ENCODE measurements at regions not wholly inside any gene's neighbourhood (a gene's known extent, or its start where the extent isn't known, plus 50 kb on each side); places are given as distances from the start of the nearest gene placed in this dataset.

GRCh38 chr4:57231781-57232180 lies 121.6 kb upstream of the IGFBP7 start:
- TF ChIP-seq, protein P1, sequence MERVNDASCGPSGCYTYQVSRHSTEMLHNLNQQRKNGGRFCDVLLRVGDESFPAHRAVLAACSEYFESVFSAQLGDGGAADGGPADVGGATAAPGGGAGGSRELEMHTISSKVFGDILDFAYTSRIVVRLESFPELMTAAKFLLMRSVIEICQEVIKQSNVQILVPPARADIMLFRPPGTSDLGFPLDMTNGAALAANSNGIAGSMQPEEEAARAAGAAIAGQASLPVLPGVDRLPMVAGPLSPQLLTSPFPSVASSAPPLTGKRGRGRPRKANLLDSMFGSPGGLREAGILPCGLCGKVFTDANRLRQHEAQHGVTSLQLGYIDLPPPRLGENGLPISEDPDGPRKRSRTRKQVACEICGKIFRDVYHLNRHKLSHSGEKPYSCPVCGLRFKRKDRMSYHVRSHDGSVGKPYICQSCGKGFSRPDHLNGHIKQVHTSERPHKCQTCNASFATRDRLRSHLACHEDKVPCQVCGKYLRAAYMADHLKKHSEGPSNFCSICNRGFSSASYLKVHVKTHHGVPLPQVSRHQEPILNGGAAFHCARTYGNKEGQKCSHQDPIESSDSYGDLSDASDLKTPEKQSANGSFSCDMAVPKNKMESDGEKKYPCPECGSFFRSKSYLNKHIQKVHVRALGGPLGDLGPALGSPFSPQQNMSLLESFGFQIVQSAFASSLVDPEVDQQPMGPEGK (CRISPR knock-in tag; IDR thresholded peaks at IDR 0.05; ENCODE audit: borderline replicate concordance) = no peak
- TF ChIP-seq CREB5 (CRISPR knock-in tag; IDR thresholded peaks at IDR 0.05; ENCODE audit: low read depth) (no peak), ZNF565 (CRISPR knock-in tag; conservative IDR thresholded peaks at IDR 0.05; ENCODE audit: low read depth) (no peak), ZFP30 (CRISPR knock-in tag; IDR thresholded peaks at IDR 0.05) (no peak), RARB (CRISPR knock-in tag; IDR thresholded peaks at IDR 0.05) (no peak), ZNF8 (CRISPR knock-in tag; IDR thresholded peaks at IDR 0.05) (no peak), ARNTL (CRISPR knock-in tag; IDR thresholded peaks at IDR 0.05; ENCODE audit: borderline replicate concordance, low read depth) (no peak), TOX (CRISPR knock-in tag; IDR thresholded peaks at IDR 0.05; ENCODE audit: borderline replicate concordance) (no peak)
- TF ChIP-seq, protein P2, sequence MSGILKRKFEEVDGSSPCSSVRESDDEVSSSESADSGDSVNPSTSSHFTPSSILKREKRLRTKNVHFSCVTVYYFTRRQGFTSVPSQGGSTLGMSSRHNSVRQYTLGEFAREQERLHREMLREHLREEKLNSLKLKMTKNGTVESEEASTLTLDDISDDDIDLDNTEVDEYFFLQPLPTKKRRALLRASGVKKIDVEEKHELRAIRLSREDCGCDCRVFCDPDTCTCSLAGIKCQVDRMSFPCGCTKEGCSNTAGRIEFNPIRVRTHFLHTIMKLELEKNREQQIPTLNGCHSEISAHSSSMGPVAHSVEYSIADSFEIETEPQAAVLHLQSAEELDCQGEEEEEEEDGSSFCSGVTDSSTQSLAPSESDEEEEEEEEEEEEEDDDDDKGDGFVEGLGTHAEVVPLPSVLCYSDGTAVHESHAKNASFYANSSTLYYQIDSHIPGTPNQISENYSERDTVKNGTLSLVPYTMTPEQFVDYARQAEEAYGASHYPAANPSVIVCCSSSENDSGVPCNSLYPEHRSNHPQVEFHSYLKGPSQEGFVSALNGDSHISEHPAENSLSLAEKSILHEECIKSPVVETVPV (CRISPR knock-in tag; IDR thresholded peaks at IDR 0.05) = no peak

Measured in SK-N-SH treated with all-trans-retinoic acid at 6 μM for 48 hours (cell line).